ENCODE measurements at regions not wholly inside any gene's neighbourhood (a gene's known extent, or its start where the extent isn't known, plus 50 kb on each side); places are given as distances from the start of the nearest gene placed in this dataset.

DNA sequence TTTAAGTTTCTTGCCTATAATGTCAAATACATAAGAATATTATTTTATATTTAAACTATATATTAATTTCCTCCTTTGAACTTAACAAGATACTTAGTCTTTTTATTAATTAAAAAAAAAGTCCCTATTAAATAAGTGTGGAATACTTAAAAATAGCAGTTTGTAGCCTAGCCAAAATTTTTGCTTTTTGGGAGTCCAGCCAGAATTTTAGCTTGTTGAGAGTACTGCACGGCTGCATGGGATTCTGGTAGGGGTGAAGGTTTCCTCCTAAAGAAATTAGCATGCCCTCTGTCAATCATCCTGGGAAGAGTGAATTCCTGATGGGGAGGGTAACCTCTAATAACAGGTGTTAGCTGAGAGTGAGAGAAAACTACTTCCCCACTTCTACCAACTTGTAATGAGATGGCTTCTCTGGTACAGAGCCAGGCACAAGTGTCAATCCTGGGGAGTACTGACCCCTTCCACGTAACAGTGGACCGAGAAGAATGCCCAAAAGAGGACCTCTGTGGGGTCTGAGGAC lies 195.7 kb downstream of the SPRY2 start:
- TF ChIP-seq YY1 (IDR thresholded peaks at IDR 0.05; ENCODE audit: insufficient read depth, insufficient read length) (no peak), SUZ12 (IDR thresholded peaks at IDR 0.05; ENCODE audit: extremely low read depth, insufficient read depth, insufficient read length) (no peak)
